ENCODE measurements at regions not wholly inside any gene's neighbourhood (a gene's known extent, or its start where the extent isn't known, plus 50 kb on each side); places are given as distances from the start of the nearest gene placed in this dataset.

- TF ChIP-seq FOXP2 (optimal IDR thresholded peaks at IDR 0.05; ENCODE audit: borderline replicate concordance, extremely low read depth, extremely low read length, insufficient read depth) (no peak), REST (IDR thresholded peaks at IDR 0.05; ENCODE audit: insufficient read depth in 1 of 2, low read depth in 2 of 2, low read length in 2 of 2) (no peak), SIN3A (IDR thresholded peaks at IDR 0.05; ENCODE audit: borderline replicate concordance, insufficient read depth, low read length) (no peak), TAF1 (IDR thresholded peaks at IDR 0.05; ENCODE audit: borderline replicate concordance, insufficient read depth, low read length) (no peak), POLR2AphosphoS5 (IDR thresholded peaks at IDR 0.05; ENCODE audit: low read depth, low read length) (no peak)
Observed at GRCh38 chr1:57945045-57945444, 521.2 kb upstream of the DAB1 start.

- TF ChIP-seq TAF1 (IDR thresholded peaks at IDR 0.05; ENCODE audit: borderline replicate concordance, insufficient read depth, low read length) (no peak), POLR2AphosphoS5 (IDR thresholded peaks at IDR 0.05; ENCODE audit: low read depth, low read length) (no peak), SIN3A (IDR thresholded peaks at IDR 0.05; ENCODE audit: borderline replicate concordance, insufficient read depth, low read length) (no peak), REST (IDR thresholded peaks at IDR 0.05; ENCODE audit: insufficient read depth in 1 of 2, low read depth in 2 of 2, low read length in 2 of 2) (no peak)
Observed at GRCh38 chr1:57943365-57943764, 519.5 kb upstream of the DAB1 start.

GRCh38 chr1:57934745-57935144 is 510.9 kb upstream of the DAB1 start:
- TF ChIP-seq REST (IDR thresholded peaks at IDR 0.05; ENCODE audit: insufficient read depth in 1 of 2, low read depth in 2 of 2, low read length in 2 of 2) (no peak), SIN3A (IDR thresholded peaks at IDR 0.05; ENCODE audit: borderline replicate concordance, insufficient read depth, low read length) (no peak), TAF1 (IDR thresholded peaks at IDR 0.05; ENCODE audit: borderline replicate concordance, insufficient read depth, low read length) (no peak), FOXP2 (optimal IDR thresholded peaks at IDR 0.05; ENCODE audit: borderline replicate concordance, extremely low read depth, extremely low read length, insufficient read depth) (no peak), POLR2AphosphoS5 (IDR thresholded peaks at IDR 0.05; ENCODE audit: low read depth, low read length) (no peak)

GRCh38 chr1:57927003-57927402 is 503.1 kb upstream of the DAB1 start:
- TF ChIP-seq POLR2AphosphoS5 (IDR thresholded peaks at IDR 0.05; ENCODE audit: low read depth, low read length) (no peak), SIN3A (IDR thresholded peaks at IDR 0.05; ENCODE audit: borderline replicate concordance, insufficient read depth, low read length) (no peak), FOXP2 (optimal IDR thresholded peaks at IDR 0.05; ENCODE audit: borderline replicate concordance, extremely low read depth, extremely low read length, insufficient read depth) (no peak), REST (IDR thresholded peaks at IDR 0.05; ENCODE audit: insufficient read depth in 1 of 2, low read depth in 2 of 2, low read length in 2 of 2) (no peak), TAF1 (IDR thresholded peaks at IDR 0.05; ENCODE audit: borderline replicate concordance, insufficient read depth, low read length) (no peak)

- TF ChIP-seq REST (IDR thresholded peaks at IDR 0.05; ENCODE audit: insufficient read depth in 1 of 2, low read depth in 2 of 2, low read length in 2 of 2) (no peak), FOXP2 (optimal IDR thresholded peaks at IDR 0.05; ENCODE audit: borderline replicate concordance, extremely low read depth, extremely low read length, insufficient read depth) (no peak), TAF1 (IDR thresholded peaks at IDR 0.05; ENCODE audit: borderline replicate concordance, insufficient read depth, low read length) (no peak), SIN3A (IDR thresholded peaks at IDR 0.05; ENCODE audit: borderline replicate concordance, insufficient read depth, low read length) (no peak), POLR2AphosphoS5 (IDR thresholded peaks at IDR 0.05; ENCODE audit: low read depth, low read length) (no peak)
Observed at GRCh38 chr1:57926025-57926552, 502.2 kb upstream of the DAB1 start.
